NCI-H345 (cell line): ENCODE measurements at regions not wholly inside any gene's neighbourhood (a gene's known extent, or its start where the extent isn't known, plus 50 kb on each side); places are given as distances from the start of the nearest gene placed in this dataset.

ENCODE experiments used
- DNase-seq: peaks from one replicate; lab custom pipeline; 2025; lab: John Stamatoyannopoulos, UW

DNA sequence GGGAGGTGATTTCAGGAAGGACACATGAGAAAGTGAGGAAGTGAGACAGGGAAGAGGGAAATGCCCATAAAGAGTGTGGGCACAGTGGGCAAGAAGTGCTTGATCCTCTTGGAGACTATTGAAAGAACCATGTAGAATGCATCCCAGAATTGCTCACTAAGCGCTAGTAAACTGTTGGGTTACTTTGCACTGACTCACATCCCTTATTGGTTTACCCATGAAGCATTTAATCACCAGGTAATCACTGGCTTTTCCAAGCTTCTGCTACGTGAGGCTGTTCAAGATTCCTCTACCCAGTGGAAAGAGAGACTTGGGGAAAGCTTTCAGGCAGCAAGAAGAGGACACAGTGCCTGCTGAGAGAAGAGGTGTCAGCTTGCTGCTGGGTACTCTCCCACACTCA is 410.0 kb upstream of the JAG1 start:
- no peak for DNase-seq

DNA sequence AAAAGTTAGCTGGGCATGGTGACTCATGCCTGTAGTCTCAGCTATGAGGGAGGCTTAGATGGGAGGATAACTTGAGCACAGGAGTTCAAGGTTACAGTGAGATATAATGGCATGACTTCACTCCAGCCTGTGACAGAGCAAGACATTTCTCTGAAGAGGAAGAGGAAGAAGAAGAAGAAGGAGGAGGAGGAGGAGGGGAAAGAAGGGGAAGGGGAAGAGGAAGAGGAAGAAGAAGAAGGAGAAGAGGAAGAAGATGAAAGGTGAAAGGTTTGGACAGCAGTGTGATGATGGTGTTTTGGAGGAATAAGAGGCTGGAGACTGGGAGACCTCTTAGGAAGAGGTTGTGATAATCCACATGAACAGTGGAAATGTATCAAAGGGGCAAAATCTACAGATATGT is 410.7 kb upstream of the JAG1 start:
- DNase-seq: no peak

DNA sequence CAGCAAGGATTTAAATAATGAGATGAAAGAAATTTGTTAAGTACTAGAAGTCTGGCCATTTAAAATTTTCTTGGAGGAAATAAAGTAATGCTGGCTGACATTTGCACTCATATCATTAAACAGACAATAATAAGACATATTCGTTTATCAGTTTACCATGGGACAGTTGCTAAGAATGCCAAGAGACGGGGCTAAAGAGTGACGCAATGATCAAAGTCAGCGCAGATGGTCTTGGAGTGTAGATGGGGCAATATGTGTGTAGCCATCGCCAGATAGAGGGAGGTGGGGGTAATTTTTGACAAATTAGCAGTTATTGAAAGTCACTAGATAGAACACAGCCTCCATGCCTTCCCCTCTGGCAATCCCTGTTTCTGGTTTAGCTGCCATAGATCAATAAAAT is 413.2 kb upstream of the JAG1 start:
- no peak for DNase-seq

DNA sequence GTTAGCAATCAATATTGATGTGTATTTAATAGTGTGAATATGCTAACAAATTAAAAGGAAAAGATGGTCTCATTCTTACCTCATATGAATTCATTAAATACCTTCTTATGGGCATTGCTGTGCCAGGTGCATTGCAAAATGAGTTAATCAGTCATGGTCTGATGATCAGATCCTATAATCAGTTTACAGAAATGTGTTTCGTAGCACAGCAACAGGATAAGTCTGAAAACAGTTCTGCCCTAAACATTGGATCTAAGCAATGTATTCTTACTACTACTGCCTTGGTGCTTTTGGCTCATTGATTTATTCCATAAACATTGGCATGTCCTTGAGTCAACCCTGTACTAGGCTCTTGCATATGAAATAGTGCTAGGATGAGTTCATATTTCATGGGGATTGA is 417.0 kb upstream of the JAG1 start:
- DNase-seq: no peak

DNA sequence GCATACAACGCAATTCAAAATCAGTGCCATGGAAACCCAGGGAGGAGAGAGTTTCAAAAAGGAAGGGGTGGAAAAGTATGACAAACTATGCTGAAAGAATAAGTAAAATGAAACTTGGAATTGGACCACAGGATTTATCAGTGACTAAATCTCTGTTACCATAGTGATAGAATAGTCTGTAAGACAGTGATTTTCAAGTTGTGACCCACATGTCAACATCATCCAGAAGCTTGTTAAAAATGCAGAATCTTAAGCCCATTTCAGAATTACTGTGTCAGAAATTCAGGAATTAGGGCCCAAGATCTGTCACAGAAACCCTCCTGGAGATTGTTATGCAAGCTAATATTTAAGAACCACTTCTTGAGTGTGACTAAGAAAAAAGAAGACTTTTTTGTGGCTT is 417.7 kb upstream of the JAG1 start:
- DNase-seq: no peak

DNA sequence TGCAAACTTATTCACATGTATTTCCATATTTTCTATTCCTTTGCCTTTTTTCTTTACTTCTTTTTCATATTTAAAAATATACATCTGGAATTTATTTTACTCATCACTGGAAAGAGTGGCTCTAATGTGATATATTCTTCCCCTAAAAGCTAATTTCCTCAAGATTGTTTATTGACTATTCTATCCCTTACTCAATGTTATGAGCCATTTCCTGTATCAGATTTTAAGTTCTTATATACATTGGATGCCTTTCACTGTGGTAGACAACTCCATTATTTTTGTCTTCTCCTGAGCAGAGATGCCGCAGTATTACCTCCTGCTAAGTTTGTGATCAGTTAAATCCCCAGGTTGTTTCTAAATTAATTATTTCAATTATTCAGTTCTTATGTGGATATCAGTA is 418.4 kb upstream of the JAG1 start:
- no peak for DNase-seq

DNA sequence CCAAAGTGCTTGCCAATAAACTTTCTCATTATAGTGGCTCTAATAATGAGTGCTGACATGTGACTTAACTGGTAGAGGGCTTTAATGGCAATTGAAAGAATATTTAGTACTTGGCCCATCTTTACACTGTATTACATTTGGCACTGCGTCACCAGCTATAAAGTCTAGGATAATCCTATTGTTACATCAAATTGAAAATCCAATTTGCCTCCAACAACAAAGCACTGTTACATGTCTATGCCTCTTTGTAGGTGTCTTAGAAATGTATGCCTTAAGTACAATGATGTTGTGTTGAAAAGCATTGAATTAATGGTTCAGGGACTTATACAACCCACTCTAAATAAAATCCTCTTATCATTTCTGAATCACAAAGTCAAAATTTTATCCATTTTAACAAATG is 420.4 kb upstream of the JAG1 start:
- DNase-seq: no peak

DNA sequence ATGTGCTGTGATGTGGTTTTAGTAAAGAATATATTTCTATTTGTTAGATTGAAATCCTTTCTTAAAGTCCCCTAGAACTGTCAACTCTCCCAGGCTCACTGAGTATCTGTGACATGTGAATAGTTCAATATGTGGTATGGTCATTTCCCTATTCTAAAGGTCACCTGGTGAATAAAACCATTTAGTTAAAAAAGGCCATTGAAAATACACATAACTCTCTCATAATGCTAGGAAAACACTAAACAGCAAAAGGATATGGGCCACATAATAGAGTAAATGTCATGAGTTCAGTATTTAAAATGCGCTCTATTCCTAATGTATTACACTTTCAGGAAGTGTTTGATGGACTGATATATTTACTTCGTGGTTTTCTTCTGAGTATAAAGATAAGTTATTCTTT is 420.9 kb upstream of the JAG1 start:
- no peak for DNase-seq

DNA sequence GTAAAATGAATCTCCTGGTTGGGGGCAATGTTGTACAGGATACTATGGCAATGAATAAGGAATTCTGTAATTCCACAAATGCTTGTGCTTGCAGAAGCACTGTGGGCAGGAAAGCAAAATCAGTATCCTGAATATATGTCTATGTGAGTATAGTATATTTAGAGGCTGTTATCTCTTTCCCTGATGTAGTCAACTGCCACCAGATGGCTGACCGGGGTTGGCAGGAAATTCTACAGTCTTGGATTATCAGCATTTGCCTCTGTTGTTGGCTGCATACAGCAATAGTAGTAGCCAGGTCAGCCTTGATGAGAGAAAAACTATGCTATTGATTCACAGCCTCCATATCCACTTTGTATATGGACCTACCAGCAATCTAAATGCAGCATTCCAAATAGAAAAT is 425.1 kb upstream of the JAG1 start:
- DNase-seq: no peak

DNA sequence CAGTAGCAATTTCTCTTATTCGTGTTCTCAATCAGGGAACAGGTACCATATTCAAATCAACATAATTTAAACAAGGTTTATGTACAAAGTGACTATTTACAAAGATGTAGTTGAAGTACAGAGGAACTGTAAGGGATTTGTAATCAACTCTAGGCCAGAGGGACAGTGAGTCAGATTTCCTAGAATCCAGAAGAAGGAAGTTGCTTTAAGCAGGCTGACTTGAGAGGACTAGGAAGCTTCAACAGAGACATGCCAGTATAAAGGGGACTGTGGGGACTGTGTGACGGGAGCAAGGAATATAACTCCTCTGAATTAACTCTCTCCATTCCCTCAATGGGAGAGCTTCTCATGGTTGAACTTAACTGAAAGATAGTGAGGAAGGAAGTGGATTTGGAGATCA is 427.4 kb upstream of the JAG1 start:
- DNase-seq: no peak

DNA sequence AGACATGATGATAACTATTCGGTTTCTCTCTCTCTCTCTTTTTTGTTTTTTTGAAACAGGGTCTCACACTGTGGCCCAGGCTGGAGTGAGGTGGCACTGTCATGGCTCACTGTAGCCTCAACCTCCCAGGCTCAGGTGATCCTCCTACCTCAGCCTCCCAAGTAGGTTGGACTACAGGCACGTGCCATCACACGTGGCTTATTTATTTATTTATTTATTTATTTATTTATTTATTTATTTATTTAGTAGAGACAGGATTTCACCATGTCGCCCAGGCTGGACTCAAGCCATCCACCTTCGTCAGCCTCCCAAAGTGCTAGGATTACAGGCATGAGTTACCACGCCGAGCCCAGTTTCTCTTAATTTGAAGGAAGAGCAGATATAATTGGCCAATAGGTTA is 427.9 kb upstream of the JAG1 start:
- DNase-seq: no peak

DNA sequence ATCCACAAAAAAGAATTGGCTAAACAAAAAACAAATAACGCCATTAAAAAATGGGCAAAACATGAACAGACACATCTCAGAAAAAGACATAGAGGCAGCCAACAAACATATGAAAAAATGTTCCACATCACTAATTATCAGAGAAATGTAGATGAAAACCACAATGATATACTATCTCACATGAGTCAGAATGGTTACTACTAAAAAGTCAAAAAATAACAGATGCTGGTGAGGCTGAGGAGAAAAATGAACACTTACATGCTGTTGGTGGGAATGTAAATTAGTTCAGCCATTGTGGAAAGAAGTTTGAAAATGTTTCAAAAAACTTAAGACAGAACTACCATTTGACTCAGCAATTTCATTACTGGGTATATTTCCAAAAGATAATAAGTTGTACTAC is 430.1 kb upstream of the JAG1 start:
- no peak for DNase-seq

DNA sequence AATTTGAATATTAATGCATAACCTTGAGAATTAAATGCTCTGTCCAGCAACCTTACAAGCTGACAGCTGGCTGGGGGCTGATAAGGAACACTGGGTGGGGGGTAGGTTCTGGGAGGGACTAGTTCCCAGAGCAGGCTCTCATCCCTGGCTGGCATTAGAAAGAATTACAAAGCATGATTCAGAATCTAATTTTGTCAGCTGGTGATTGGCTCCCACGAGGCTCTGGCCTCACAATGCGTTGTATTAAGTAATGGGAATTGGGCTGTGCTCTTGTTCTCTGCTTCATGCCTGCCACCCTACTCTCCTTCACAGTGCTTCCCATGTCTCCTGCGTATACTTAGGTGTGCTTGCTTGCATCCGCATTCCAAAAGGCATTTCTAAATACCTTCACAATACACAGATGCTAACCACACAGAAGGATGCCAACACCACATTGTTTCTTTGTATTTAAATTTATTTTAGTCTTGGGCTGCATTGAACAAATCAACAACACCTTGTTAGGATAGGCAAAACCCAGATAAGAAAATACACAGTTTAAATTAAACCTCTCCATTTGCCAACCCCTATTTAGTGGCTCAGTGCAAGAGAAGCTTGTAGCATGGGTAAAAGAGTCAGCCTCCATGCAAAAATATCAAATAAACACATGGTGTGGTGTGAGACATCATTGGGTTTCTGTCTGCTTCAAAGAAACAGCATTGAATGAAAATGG is 434.5 kb upstream of the JAG1 start:
- DNase-seq: no peak

DNA sequence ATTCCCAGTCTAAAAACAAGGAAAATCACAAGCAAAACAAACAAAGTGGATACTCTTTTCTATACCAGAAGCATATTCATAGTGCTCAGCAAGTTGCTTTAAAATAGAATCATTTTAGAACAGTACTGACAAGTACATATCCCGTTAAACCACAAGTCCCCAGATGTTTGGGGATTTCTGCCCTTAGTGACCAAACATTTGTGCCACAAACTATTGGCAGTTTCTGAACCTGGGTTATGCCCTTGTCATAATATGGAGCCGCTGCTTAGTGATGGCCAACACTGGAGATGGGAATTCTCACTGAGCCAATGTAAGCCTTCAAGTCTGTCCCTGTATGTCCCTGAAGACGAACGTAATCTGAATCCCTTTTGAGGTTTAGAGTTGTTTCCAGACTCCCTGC is 436.7 kb upstream of the JAG1 start:
- no peak for DNase-seq

DNA sequence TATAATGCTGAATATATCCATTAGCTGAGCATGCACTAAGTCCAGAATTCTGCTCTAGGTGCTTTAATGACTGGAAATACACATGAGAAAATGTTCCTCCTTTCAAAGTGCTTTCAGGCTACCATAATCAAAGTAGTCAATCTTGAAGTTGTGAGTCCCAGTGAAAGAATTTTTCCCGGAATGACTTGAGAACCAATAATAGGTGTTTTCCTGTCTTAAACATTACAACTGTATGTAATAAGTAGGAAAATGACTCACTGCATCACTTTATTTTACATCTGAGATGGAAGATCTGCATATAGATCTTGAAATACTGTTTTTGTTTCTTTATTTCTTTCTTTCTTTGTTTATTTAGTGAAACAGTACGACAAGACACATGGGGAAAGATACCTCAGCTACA is 437.4 kb upstream of the JAG1 start:
- no peak for DNase-seq

DNA sequence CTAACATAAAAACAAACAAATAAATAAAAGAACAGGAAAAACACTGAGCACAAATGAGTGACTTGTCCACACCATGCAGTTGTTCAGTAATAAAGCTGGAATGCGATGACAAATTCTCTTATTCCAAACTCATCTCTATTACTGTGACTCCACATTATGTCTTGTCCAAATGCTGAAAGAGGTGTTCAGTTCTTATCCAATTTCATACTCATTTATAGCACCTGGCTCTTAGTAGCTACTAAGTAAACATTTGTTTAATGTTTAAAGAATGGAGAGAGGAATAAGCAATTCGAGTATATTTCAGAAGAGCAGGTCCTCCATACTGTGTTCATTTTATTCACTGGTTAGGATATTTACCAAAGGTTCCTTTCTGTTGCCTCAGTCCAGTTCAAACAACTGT is 439.0 kb upstream of the JAG1 start:
- DNase-seq: peak; percentile 71

DNA sequence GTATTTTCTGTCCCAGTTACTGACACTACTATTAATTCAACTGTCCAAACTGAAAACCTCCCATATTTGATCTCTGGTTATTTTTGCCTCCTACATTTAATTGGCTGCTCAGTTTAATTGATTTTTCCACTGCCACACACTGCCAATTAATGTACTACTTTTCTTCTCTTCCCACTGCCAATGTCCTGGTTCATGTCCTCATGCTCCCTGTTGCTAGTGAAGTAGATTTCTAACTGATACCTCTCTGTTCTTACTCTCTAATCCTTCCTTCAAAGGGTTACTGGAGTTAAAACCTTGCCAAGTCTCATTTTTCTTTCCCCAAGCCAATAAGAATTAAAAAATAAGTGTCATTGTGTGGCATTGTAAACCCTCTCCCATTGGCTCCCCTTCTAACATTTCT is 440.6 kb upstream of the JAG1 start:
- no peak for DNase-seq

DNA sequence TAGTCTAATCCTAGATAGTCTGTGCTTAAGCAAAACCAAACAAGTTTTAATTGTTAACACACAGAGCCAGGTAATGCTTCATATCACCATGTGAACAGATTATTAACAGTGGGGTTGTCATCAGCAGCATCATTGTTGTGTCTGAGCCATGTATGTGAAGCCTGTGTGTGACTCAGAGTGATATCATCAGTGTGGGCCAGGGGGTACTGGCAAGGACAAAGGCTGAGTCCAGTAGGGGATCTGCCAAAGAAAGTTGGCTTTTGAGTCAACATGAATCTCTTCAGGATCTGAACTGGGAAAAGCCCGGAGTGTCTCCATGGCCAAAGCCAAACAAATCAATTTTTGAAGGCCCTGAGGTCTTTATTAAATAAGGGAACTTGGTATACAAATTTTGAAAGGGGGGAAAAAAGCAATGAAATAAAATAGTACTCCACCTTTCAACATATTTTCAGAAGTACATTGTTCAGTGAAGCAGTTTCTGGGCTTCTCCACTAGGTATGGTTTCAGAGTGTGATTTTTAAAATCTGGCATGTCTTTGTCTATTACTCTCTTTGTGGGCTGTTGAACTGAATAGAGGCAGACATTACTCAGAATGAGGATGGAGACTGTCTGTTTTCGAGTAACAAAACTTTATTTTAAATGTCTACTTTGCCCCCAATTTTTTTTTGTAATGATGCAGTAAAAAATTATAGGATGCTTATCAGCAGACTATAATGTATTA is 444.2 kb upstream of the JAG1 start:
- no peak for DNase-seq

DNA sequence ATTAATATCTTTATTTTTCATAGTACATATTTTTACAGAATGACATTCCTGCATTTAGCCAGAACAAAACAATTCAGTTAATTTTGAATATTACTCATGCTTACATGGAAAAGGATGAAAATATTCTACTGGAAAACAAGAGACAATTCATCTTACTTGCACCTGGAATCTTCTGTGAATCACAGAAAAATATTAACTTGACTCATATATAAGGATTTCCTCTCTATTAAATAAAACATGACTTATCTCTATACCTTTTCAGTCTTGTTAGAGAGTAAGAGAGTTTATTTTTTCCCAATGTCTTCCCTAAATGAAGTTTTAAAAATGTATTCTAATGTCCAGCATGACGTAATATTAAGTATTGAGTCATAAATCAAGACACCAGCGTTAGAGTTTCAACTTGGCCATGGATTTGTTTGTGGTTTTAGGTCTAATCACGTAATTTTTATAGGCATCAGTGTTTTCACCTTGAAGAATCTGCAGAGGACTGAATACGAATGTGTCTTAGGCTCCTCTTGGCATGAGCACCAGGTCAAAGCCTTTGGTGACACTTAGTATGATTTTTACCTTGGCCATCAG is 445.1 kb upstream of the JAG1 start:
- DNase-seq: no peak

DNA sequence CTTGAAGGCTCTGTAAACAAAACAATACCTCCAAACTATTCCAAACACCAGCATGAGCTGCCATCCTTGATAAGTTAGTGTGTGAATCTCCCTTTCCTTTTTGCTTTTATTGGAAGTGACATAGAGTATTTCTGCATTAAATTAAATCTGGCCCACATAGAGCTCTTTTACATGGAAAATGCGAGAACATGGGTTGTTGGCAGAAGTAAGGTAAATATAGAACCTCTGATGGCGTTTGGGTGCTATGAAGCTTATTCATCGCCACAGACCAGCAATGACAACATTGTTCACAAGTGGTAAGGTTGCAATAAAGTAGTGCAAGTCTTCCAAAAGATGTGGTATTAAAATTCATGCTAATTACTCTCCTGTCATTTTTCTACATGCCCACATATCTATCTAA is 445.8 kb upstream of the JAG1 start:
- DNase-seq: no peak

DNA sequence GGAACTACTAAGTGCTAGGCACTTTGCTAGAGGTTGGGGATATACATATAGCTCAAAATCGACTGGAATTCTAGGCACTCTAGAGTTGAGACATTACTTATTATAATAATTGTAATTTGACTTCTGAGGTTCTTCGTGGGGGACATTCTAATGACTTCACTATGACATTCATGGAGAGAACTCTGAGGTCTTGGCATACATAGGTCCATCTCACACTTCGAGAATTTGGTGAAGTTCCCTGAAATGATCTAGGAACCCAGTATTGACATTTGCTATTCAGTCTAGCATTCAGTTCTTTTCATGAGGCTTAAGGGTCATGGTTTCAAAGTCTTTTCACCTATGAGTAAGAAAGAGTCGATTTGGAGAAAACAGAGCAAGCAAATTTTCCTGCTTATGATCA is 446.6 kb upstream of the JAG1 start:
- DNase-seq: no peak

DNA sequence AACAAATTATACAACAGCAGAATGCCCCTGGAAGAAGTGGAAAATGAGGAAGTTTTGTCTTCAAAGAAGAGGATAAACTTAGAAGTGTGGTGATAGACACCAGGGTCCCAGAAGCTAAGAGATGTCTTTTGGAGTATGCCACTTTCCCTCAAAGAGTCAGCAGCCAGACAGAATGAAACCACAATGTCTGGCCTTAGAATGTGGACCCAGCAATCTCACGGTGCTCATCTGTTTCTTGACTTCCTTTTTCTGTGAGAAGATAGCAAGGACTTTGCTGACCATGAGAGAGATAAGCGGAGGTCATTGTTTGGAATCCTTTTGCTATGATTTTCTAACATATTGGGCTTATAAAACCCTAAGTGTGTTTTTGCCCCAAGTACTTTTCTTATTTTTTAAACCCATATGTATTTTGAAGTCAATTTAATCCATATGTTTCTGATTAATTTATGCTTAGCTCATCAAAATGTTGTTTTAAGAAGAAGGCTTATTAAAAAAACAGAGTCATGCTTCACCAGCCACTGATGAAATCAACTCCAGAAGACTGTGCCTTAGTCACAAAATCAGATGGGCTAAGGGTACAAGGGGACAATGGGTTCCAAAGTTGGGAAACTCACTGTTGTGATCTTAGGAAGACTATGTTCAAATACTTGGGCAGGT is 451.2 kb upstream of the JAG1 start:
- no peak for DNase-seq

DNA sequence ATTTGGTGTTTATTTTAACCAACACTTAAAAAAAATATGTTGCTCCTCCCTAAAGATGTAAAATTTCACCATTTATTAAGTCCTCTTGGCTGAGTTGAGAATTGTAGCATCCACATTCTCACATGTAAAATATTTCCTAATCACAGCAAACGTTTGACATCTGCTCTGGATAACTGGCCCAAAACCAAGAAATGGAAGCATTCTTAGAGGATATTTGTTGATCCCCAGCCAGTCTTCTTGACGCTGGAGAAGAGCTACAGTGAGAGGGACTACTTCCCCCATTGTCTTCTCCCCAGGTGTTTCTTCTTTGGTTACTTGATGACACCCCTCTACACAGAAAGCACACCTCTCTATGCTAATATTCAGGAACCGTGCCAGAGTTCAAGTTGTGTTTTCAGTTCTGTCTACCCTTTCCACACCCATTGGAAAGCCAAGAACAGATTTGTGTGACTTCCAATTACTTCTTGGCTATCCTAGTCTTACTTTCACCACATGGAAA is 454.5 kb upstream of the JAG1 start:
- no peak for DNase-seq
